Hepatocyte (in vitro differentiated cells): ENCODE measurements at regions not wholly inside any gene's neighbourhood (a gene's known extent, or its start where the extent isn't known, plus 50 kb on each side); places are given as distances from the start of the nearest gene placed in this dataset.

Experiments used
- DNase-seq: peaks from one replicate; pipeline ENCODE4 v3.0.0-alpha.2; 2016; ENCODE audit warnings: low spot score
- H2AFZ ChIP-seq: fragments of 200-600 bp; sonication (generic); 2 replicates; pipeline ENCODE4 v1.6.0; 2016; ENCODE audit warnings: antibody characterized with exemption, mild to moderate bottlenecking
- H3K27ac ChIP-seq: fragments of 200-600 bp; sonication (generic); 2 replicates; pipeline ENCODE4 v1.5.1; 2016; ENCODE audit warnings: mild to moderate bottlenecking
- H3K27me3 ChIP-seq: fragments of 200-600 bp; sonication (generic); 2 replicates; pipeline ENCODE4 v1.6.1; 2016
- H3K36me3 ChIP-seq: fragments of 200-600 bp; sonication (generic); replicated peaks from 2 replicates; pipeline ENCODE4 v1.5.1; 2016; ENCODE audit warnings: low read depth; ENCODE audit not compliant: insufficient read depth
- H3K4me1 ChIP-seq: fragments of 200-600 bp; sonication (generic); 2 replicates; pipeline ENCODE4 v1.5.1; 2016; ENCODE audit warnings: mild to moderate bottlenecking, moderate library complexity; ENCODE audit not compliant: insufficient read depth
- H3K4me2 ChIP-seq: fragments of 200-600 bp; sonication (generic); 2 replicates; pipeline ENCODE4 v1.6.0; 2016
- H3K4me3 ChIP-seq: fragments of 200-600 bp; sonication (generic); 2 replicates; pipeline ENCODE4 v1.5.1; 2016; ENCODE audit warnings: mild to moderate bottlenecking
- H3K79me2 ChIP-seq: fragments of 200-600 bp; sonication (generic); 2 replicates; pipeline ENCODE4 v1.6.0; 2017; ENCODE audit warnings: mild to moderate bottlenecking
- H3K9me2 ChIP-seq: fragments of 200-600 bp; sonication (generic); replicated peaks from 2 replicates; pipeline ENCODE4 v1.6.0; 2017; ENCODE audit warnings: mild to moderate bottlenecking; ENCODE audit not compliant: insufficient read depth
- H3K9me3 ChIP-seq: fragments of 200-600 bp; sonication (generic); 2 replicates; pipeline ENCODE4 v1.5.1; 2016; ENCODE audit warnings: low read depth, mild to moderate bottlenecking
- H4K20me1 ChIP-seq: fragments of 200-600 bp; sonication (generic); 2 replicates; pipeline ENCODE4 v1.6.0; 2016; ENCODE audit warnings: mild to moderate bottlenecking; ENCODE audit not compliant: insufficient read depth, poor library complexity, severe bottlenecking
- EZH2 ChIP-seq: fragments of 200-600 bp; sonication (generic); IDR thresholded peaks from 2 replicates; pipeline ENCODE4 v1.6.1; 2016; ENCODE audit warnings: antibody characterized with exemption, mild to moderate bottlenecking, borderline replicate concordance
- EZH2phosphoT487 ChIP-seq: fragments of 200-600 bp; sonication (generic); IDR thresholded peaks from one replicate; pipeline ENCODE4 v1.6.1; 2018; ENCODE audit warnings: antibody characterized with exemption, mild to moderate bottlenecking, low read depth, moderate library complexity; ENCODE audit not compliant: unreplicated experiment, severe bottlenecking
- WGBS: methylation state at CpG from one replicate; pipeline ENCODE4 v1.1.6; 2016; ENCODE audit warnings: low lambda C conversion rate; ENCODE audit errors: missing lambda C conversion rate; 5-methylcytosine and 5-hydroxymethylcytosine counted together
- TF ChIP-seq, protein P1 (sequence below): fragments of 200-600 bp; sonication (generic); IDR thresholded peaks from 2 replicates; pipeline ENCODE4 v1.5.1; 2016; ENCODE audit warnings: antibody characterized with exemption, mild to moderate bottlenecking; ENCODE audit not compliant: poor library complexity

DNA sequence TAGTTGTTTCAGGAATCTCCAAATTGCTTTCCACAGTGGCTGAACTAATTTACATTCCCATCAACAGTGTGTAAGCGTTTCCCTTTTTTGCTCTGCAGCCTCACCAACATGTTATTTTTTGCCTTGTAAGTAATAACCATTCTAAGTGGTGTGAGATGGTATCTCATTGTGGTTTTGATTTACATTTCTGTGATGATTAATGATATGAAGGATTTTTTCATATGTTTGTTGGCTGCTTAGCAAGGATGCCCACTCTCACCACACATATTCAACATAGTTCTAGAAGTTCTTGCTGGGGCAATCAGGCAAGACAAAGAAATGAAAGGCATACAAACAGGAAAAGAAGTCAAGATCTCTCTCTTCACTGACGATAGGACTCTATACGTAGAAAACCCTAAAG is 472.4 kb downstream of the ZNF674 start:
- Histone ChIP-seq H3K4me2 (no peak overlapping the region), H3K27ac (no peak overlapping the region), H3K79me2 (no peaks in the 10 kb centered on the region), H3K4me1 (no peaks in the 10 kb centered on the region), H2AFZ (no peak overlapping the region), H3K9me2 (no peaks in the 10 kb centered on the region), H3K9me3 (no peaks in the 10 kb centered on the region), H3K36me3 (no peaks in the 10 kb centered on the region), H4K20me1 (no peaks in the 10 kb centered on the region), H3K27me3 (no peaks in the 10 kb centered on the region), H3K4me3 (no peak overlapping the region)
- no peak for DNase-seq
- WGBS, result 73% methylated on average over 3 of the region's 3 CpGs
- TF ChIP-seq EZH2phosphoT487 (no peak), EZH2 (no peak)
- TF ChIP-seq, protein P1, sequence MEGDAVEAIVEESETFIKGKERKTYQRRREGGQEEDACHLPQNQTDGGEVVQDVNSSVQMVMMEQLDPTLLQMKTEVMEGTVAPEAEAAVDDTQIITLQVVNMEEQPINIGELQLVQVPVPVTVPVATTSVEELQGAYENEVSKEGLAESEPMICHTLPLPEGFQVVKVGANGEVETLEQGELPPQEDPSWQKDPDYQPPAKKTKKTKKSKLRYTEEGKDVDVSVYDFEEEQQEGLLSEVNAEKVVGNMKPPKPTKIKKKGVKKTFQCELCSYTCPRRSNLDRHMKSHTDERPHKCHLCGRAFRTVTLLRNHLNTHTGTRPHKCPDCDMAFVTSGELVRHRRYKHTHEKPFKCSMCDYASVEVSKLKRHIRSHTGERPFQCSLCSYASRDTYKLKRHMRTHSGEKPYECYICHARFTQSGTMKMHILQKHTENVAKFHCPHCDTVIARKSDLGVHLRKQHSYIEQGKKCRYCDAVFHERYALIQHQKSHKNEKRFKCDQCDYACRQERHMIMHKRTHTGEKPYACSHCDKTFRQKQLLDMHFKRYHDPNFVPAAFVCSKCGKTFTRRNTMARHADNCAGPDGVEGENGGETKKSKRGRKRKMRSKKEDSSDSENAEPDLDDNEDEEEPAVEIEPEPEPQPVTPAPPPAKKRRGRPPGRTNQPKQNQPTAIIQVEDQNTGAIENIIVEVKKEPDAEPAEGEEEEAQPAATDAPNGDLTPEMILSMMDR, result no peak

DNA sequence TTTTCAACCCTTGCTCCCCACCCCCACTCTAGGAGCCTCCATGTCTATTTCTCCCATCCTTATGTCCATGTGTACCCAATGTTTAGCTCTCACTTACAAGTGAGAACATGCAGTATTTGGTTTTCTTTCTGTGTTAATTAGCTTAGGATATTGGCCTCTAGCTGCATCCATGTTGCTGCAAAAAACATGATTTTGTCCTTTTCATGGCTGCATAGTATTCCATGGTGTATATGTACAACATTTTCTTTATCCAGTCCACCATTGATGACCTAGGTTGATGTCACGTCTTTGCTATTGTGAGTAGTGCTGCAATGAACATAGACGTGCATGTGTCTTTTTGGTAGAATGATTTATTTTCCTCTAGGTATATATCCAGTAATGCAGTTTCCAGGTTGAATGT is 472.8 kb downstream of the ZNF674 start:
- H3K9me3 ChIP-seq, result no peaks in the 10 kb centered on the region
- no peaks in the 10 kb centered on the region for H3K9me2 ChIP-seq
- no peaks in the 10 kb centered on the region for H3K4me1 ChIP-seq
- H3K4me2 ChIP-seq, result no peak overlapping the region
- no peak for DNase-seq
- WGBS, result 72% methylated on average over 2 of the region's 2 CpGs
- no peak overlapping the region for H3K4me3 ChIP-seq
- TF ChIP-seq EZH2 (no peak), EZH2phosphoT487 (no peak)
- TF ChIP-seq, protein P1, result no peak
- no peak overlapping the region for H2AFZ ChIP-seq
- no peak overlapping the region for H3K27ac ChIP-seq
- no peaks in the 10 kb centered on the region for H4K20me1 ChIP-seq
- no peaks in the 10 kb centered on the region for H3K36me3 ChIP-seq
- H3K79me2 ChIP-seq, result no peaks in the 10 kb centered on the region
- H3K27me3 ChIP-seq, result no peaks in the 10 kb centered on the region

DNA sequence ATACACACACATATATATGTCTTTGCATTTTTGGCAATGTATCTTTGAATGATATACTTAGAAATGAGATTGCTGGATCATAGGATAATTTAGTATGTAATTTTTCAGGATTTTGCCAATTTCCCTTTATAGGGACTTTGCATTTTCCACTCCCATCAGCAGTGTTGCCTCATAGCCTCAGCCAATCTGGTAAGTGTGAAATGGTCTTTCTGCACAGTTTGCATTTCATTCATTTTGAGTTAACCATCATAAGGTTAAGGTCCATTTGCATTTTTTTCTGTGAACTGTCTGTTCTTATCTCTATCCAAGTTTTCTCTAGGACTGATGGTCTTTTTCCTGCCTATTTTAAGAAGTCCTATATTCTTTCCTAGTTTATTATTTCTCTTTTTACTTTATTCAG is 474.8 kb downstream of the ZNF674 start:
- Histone ChIP-seq H3K4me3 (no peak overlapping the region), H3K36me3 (no peaks in the 10 kb centered on the region), H3K79me2 (no peaks in the 10 kb centered on the region), H3K9me3 (no peaks in the 10 kb centered on the region), H3K27ac (no peak overlapping the region), H3K4me2 (no peak overlapping the region), H3K27me3 (no peaks in the 10 kb centered on the region), H3K9me2 (no peaks in the 10 kb centered on the region), H2AFZ (no peak overlapping the region), H3K4me1 (no peaks in the 10 kb centered on the region), H4K20me1 (no peaks in the 10 kb centered on the region)
- no peak for DNase-seq
- no peak for TF ChIP-seq EZH2phosphoT487
- TF ChIP-seq, protein P1, result no peak
- TF ChIP-seq EZH2, result no peak

DNA sequence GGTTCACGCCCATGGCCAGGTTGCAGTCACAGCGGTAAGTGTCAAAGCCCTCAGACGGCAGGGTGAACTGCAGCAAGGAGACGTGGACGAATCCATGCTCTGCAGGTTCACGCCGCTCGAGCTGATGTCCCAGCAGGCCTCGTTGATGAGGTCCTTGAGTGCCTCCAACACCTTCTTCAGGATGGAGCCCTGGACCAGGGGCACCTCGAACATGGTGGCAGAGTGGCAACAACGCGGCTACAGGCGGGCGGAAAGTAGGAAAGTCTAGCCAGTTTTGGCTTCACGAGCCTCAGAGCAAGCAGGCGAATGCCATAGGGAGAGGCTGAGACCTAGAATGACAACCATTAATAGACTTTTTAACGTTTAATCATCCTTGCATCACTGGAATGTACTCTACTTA is 485.9 kb downstream of the ZNF674 start:
- H3K36me3 ChIP-seq, result no peaks in the 10 kb centered on the region
- WGBS, result 88% methylated on average over 14 of the region's 17 CpGs

More for the DNA sequence above, 485.9 kb downstream of the ZNF674 start:
- no peaks in the 10 kb centered on the region for H3K9me2 ChIP-seq
- no peaks in the 10 kb centered on the region for H3K79me2 ChIP-seq
- H3K9me3 ChIP-seq, result no peaks in the 10 kb centered on the region
- no peak overlapping the region for H3K27ac ChIP-seq
- H3K4me1 ChIP-seq, result no peaks in the 10 kb centered on the region
- TF ChIP-seq EZH2 (no peak), EZH2phosphoT487 (no peak)
- TF ChIP-seq, protein P1, result no peak
- H4K20me1 ChIP-seq, result no peaks in the 10 kb centered on the region
- no peak overlapping the region for H3K4me2 ChIP-seq
- H3K27me3 ChIP-seq, result no peaks in the 10 kb centered on the region
- no peak overlapping the region for H3K4me3 ChIP-seq
- DNase-seq, result no peak
- H2AFZ ChIP-seq, result no peak overlapping the region
